OCI-LY7 (cell line): ENCODE measurements at regions not wholly inside any gene's neighbourhood (a gene's known extent, or its start where the extent isn't known, plus 50 kb on each side); places are given as distances from the start of the nearest gene placed in this dataset.

ENCODE experiments used
- BruUV-seq: library from RNA; stranded (reverse); fragments of 400-500 nt; replicated peaks from 2 replicates; lab custom pipeline; 2021; lab: Mats Ljungman, UMichigan
- CTCF ChIA-PET: fragments of 300-600 bp; sonication (Branson Sonifier 250); formaldehyde crosslinking; loops from one replicate; lab custom pipeline; 2022; ENCODE audit warnings: antibody characterized with exemption; ENCODE audit not compliant: unreplicated experiment; lab: Charles Lee
- POLR2A ChIA-PET: fragments of 300-600 bp; sonication (Branson Sonifier 250); formaldehyde crosslinking; loops from one replicate; lab custom pipeline; 2022; ENCODE audit warnings: antibody characterized with exemption; lab: Charles Lee
- DNase-seq: peaks from one replicate; pipeline ENCODE4 v3.0.0-alpha.2; 2015; ENCODE audit warnings: low spot score
- H2AFZ ChIP-seq: fragments of 200-600 bp; sonication (generic), shearing (Covaris generic); 2 replicates; pipeline ENCODE4 v1.6.1; 2014; ENCODE audit warnings: mild to moderate bottlenecking, antibody characterized with exemption, low read length, moderate library complexity
- H3K27ac ChIP-seq: fragments of 200-600 bp; sonication (generic); 2 replicates; pipeline ENCODE4 v1.5.1; 2014; ENCODE audit warnings: mixed run types, low read depth, mild to moderate bottlenecking, moderate library complexity, low read length, inconsistent platforms; ENCODE audit not compliant: poor library complexity, severe bottlenecking
- H3K36me3 ChIP-seq: fragments of 200-600 bp; sonication (generic); 2 replicates; pipeline ENCODE4 v1.6.1; 2014; ENCODE audit warnings: mild to moderate bottlenecking, antibody characterized with exemption, low read length, moderate library complexity, mixed read lengths; ENCODE audit not compliant: insufficient read depth
- H3K4me1 ChIP-seq: fragments of 200-600 bp; sonication (generic); 2 replicates; pipeline ENCODE4 v1.5.1; 2014; ENCODE audit warnings: mild to moderate bottlenecking, low read length; ENCODE audit not compliant: insufficient read depth, poor library complexity, severe bottlenecking
- H3K4me2 ChIP-seq: fragments of 200-600 bp; sonication (generic); 2 replicates; pipeline ENCODE4 v1.6.1; 2014; ENCODE audit warnings: mild to moderate bottlenecking, low read length
- H3K4me3 ChIP-seq: fragments of 200-600 bp; sonication (generic); 2 replicates; pipeline ENCODE4 v1.5.1; 2014; ENCODE audit warnings: mild to moderate bottlenecking, low read depth, low read length; ENCODE audit not compliant: poor library complexity, severe bottlenecking
- H3K79me2 ChIP-seq: fragments of 200-600 bp; sonication (generic); 2 replicates; pipeline ENCODE4 v1.6.1; 2016; ENCODE audit warnings: low read depth, mild to moderate bottlenecking, low read length, moderate library complexity, mixed read lengths; ENCODE audit not compliant: insufficient read depth
- H3K9me2 ChIP-seq: fragments of 200-600 bp; sonication (generic); 2 replicates; pipeline ENCODE4 v1.6.1; 2016; ENCODE audit warnings: mild to moderate bottlenecking, low read length, mixed read lengths; ENCODE audit not compliant: insufficient read depth
- H3K9me3 ChIP-seq: fragments of 200-600 bp; sonication (generic); 2 replicates; pipeline ENCODE4 v1.6.1; 2014; ENCODE audit warnings: mild to moderate bottlenecking, mixed run types, low read length, mixed read lengths
- H4K20me1 ChIP-seq: fragments of 200-600 bp; sonication (generic); 2 replicates; pipeline ENCODE4 v1.6.1; 2014; ENCODE audit warnings: mild to moderate bottlenecking, antibody characterized with exemption, low read length, moderate library complexity, mixed read lengths; ENCODE audit not compliant: insufficient read depth
- CTCF ChIP-seq: fragments of 200-600 bp; sonication (generic); conservative IDR thresholded peaks from 2 replicates; pipeline ENCODE4 v1.5.1; 2014; ENCODE audit warnings: mild to moderate bottlenecking, antibody characterized with exemption, low read length, moderate library complexity, mixed read lengths
- EZH2phosphoT487 ChIP-seq: fragments of 200-600 bp; sonication (generic); IDR thresholded peaks from 2 replicates; pipeline ENCODE4 v1.6.1; 2018; ENCODE audit warnings: low read depth, borderline replicate concordance, mild to moderate bottlenecking, mixed run types, antibody characterized with exemption, low read length, moderate library complexity, mixed read lengths
- intact Hi-C: fragments of 100-400 bp; cut with micrococcal nuclease; formaldehyde crosslinking; loops from one replicate; pipeline ENCODE4 v1.10.0; 2022; ENCODE audit not compliant: unreplicated experiment

GRCh38 chr10:88181902-88182600, 318.6 kb downstream of the PTEN start:
- intact Hi-C loops, result no loop called here

GRCh38 chr10:88182601-88182930, 319.1 kb downstream of the PTEN start:
- Histone ChIP-seq H3K4me3 (no peak overlapping the region), H3K4me1 (no peaks in the 10 kb centered on the region), H4K20me1 (no peaks in the 10 kb centered on the region), H3K79me2 (no peaks in the 10 kb centered on the region), H3K9me3 (no peaks in the 10 kb centered on the region), H3K9me2 (no peaks in the 10 kb centered on the region), H3K36me3 (no peaks in the 10 kb centered on the region), H3K4me2 (no peak overlapping the region), H3K27ac (no peak overlapping the region), H2AFZ (no peak overlapping the region)
- ChIA-PET CTCF (interaction anchor here (0.6 kb wide), 1 partner anchor 75 kb away, joined by 11 read pairs; no protein-coding TSS in a partner anchor), POLR2A (interaction anchor here (0.7 to 1.7 kb wide), 3 partner anchors 11 to 85 kb away, joined by 3 to 5 read pairs (median 3); no protein-coding TSS in a partner anchor)
- no peak for DNase-seq
- no peak for TF ChIP-seq EZH2phosphoT487
- no peak for TF ChIP-seq CTCF
- intact Hi-C loops, result no loop called here
- BruUV-seq, result no TSS peak

More at GRCh38 chr10:88181902-88182600, 318.6 kb downstream of the PTEN start:
- ChIA-PET POLR2A (interaction anchor here (0.8 to 1.7 kb wide), 4 partner anchors 9 to 86 kb away, joined by 3 to 5 read pairs (median 3); no protein-coding TSS in a partner anchor), CTCF (interaction anchor here (0.6 kb wide), 1 partner anchor 74 kb away, joined by 11 read pairs; no protein-coding TSS in a partner anchor)
- DNase-seq, result no peak
- Histone ChIP-seq H3K4me3 (no peak overlapping the region), H3K4me2 (no peak overlapping the region), H2AFZ (no peak overlapping the region), H3K9me2 (no peaks in the 10 kb centered on the region), H3K9me3 (no peaks in the 10 kb centered on the region), H3K4me1 (no peaks in the 10 kb centered on the region), H4K20me1 (no peaks in the 10 kb centered on the region), H3K27ac (no peak overlapping the region), H3K79me2 (no peaks in the 10 kb centered on the region), H3K36me3 (no peaks in the 10 kb centered on the region)
- BruUV-seq, result no TSS peak
- TF ChIP-seq CTCF (no peak), EZH2phosphoT487 (no peak)
